ENCODE measurements at regions not wholly inside any gene's neighbourhood (a gene's known extent, or its start where the extent isn't known, plus 50 kb on each side); places are given as distances from the start of the nearest gene placed in this dataset.

- TF ChIP-seq POLR2AphosphoS5 (IDR thresholded peaks at IDR 0.05; ENCODE audit: low read depth) = no peak
- TF ChIP-seq REST (IDR thresholded peaks at IDR 0.05; ENCODE audit: insufficient replicate concordance, low read depth) = no peak
- TF ChIP-seq SPI1 (IDR thresholded peaks at IDR 0.05; ENCODE audit: borderline replicate concordance, low read depth) = no peak
- no peak for TF ChIP-seq GABPA (IDR thresholded peaks at IDR 0.05; ENCODE audit: low read depth)
- no peak for TF ChIP-seq CTCF (IDR thresholded peaks at IDR 0.05; ENCODE audit: insufficient read depth, low read length)
- Histone ChIP-seq H3K27ac (replicated peaks) (no peak overlapping the region), H3K4me3 (replicated peaks; ENCODE audit: insufficient read depth, low read length) (no peak overlapping the region), H3K27me3 (ENCODE audit: insufficient read depth, poor library complexity, severe bottlenecking) (no peaks in the 10 kb centered on the region)
- no peak for DNase-seq (ENCODE audit: low read depth in 1 of 2, low spot score in 1 of 2)
Measured at GRCh38 chr4:121464854-121465253, 84.0 kb upstream of the QRFPR start.

GRCh38 chr4:121462660-121463261 is 81.9 kb upstream of the QRFPR start:
- DNase-seq (ENCODE audit: low read depth in 1 of 2, low spot score in 1 of 2) = peak; percentile 2 to 65
- H3K27me3 ChIP-seq (ENCODE audit: insufficient read depth, poor library complexity, severe bottlenecking) = no peaks in the 10 kb centered on the region
- no peak overlapping the region for H3K4me3 ChIP-seq (replicated peaks; ENCODE audit: insufficient read depth, low read length)
- no peak overlapping the region for H3K27ac ChIP-seq (replicated peaks)
- TF ChIP-seq REST (IDR thresholded peaks at IDR 0.05; ENCODE audit: insufficient replicate concordance, low read depth) (no peak), GABPA (IDR thresholded peaks at IDR 0.05; ENCODE audit: low read depth) (no peak), SPI1 (IDR thresholded peaks at IDR 0.05; ENCODE audit: borderline replicate concordance, low read depth) (peak; percentile 94), CTCF (IDR thresholded peaks at IDR 0.05; ENCODE audit: insufficient read depth, low read length) (peak; percentile 69), POLR2AphosphoS5 (IDR thresholded peaks at IDR 0.05; ENCODE audit: low read depth) (no peak)

DNA sequence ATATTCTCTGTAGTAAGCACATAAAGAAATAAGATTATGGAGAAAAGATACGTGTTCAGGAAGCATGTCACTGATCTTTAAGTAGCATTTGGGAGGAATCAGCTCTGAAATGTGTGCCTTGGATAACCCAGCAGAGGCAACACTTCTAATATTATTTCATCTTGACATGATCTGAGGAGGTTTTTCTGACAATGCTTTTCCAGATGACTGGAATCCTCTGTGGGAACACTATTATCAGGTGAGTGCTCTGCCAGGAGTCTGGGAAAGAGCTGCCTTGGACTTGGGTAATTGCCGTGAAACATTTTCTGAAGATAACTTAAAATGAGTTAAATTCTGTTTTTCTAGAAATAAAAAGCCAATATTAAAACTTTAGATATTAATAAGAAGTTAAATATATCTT is 78.2 kb upstream of the QRFPR start:
- DNase-seq (ENCODE audit: low read depth in 1 of 2, low spot score in 1 of 2) = no peak
- Histone ChIP-seq H3K27ac (replicated peaks) (no peak overlapping the region), H3K4me3 (replicated peaks; ENCODE audit: insufficient read depth, low read length) (no peak overlapping the region), H3K27me3 (ENCODE audit: insufficient read depth, poor library complexity, severe bottlenecking) (peaks cover 3% of the 10 kb centered on the region)
- TF ChIP-seq POLR2AphosphoS5 (IDR thresholded peaks at IDR 0.05; ENCODE audit: low read depth) = no peak

DNA sequence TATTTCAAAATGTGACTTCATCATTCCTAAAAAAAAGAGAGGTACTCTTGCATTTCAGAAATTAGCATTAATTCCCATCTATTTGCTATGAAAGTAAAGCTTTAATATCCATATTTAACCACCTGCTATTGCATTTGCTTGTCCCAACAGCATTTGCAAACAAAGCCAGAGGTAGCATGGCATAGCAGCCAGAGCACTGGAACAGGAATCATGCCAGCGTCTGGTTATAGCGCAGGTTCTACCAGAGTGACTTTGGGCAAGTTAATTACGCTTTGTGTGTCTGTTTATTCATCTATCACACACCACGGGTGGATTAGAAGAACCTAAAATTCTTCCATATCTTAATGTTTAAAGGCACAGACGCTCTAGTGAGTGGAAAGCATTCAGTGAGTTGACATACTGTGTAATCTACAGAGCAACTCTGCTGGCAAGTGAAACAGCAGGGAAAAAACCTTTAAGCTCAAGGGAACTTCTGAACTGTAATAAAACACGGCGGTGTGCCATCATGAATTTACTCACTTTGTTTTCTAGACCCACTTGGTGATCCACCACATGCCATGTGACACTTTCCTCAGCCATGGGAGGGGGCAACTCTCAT is 76.6 kb upstream of the QRFPR start:
- Histone ChIP-seq H3K4me3 (replicated peaks; ENCODE audit: insufficient read depth, low read length) (no peak overlapping the region), H3K27me3 (ENCODE audit: insufficient read depth, poor library complexity, severe bottlenecking) (peaks cover 3% of the 10 kb centered on the region), H3K27ac (replicated peaks) (no peak overlapping the region)
- TF ChIP-seq CTCF (IDR thresholded peaks at IDR 0.05; ENCODE audit: insufficient read depth, low read length) (no peak), GABPA (IDR thresholded peaks at IDR 0.05; ENCODE audit: low read depth) (no peak), SPI1 (IDR thresholded peaks at IDR 0.05; ENCODE audit: borderline replicate concordance, low read depth) (no peak), REST (IDR thresholded peaks at IDR 0.05; ENCODE audit: insufficient replicate concordance, low read depth) (no peak), POLR2AphosphoS5 (IDR thresholded peaks at IDR 0.05; ENCODE audit: low read depth) (no peak)
- no peak for DNase-seq (ENCODE audit: low read depth in 1 of 2, low spot score in 1 of 2)

Data from HL-60 (cell line).